SK-N-MC (cell line): ENCODE measurements at regions not wholly inside any gene's neighbourhood (a gene's known extent, or its start where the extent isn't known, plus 50 kb on each side); places are given as distances from the start of the nearest gene placed in this dataset.

Experiments used
- EZH2 ChIP-seq: fragments of 200-600 bp; sonication (generic); IDR thresholded peaks from one replicate; pipeline ENCODE4 v1.6.1; 2017; ENCODE audit warnings: antibody characterized with exemption
- POLR2AphosphoS5 ChIP-seq: IDR thresholded peaks from 2 replicates; pipeline ENCODE4 v1.6.1; 2012; ENCODE audit warnings: mild to moderate bottlenecking, low read depth, low read length, borderline replicate concordance

- TF ChIP-seq POLR2AphosphoS5 (no peak), EZH2 (no peak)
Measured at GRCh38 chr2:136286423-136286822, 168.5 kb upstream of the CXCR4 start.
